ENCODE measurements at regions not wholly inside any gene's neighbourhood (a gene's known extent, or its start where the extent isn't known, plus 50 kb on each side); places are given as distances from the start of the nearest gene placed in this dataset.

DNA sequence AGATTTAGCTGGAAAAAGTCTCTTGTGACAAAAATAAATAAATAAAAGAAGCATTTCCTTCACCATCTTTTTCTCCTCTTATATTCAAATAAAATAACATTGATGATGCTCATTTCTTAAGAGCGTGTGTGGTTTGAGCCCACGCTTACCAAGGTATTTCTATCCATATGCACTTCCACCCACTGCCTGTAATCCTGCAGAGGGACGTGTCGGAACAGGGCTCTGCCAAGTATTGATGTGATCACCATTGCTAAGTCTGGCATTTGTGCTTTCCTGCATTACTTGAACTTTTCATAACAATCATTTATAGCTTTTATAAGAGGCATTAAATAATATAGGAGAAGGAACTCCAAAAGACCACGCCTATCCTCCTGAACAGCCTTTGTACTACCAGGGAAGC, 107.6 kb downstream of the SHANK2 start:
- no peak for DNase-seq (ENCODE audit: extremely low read depth, low read depth)
- TF ChIP-seq, protein P1, sequence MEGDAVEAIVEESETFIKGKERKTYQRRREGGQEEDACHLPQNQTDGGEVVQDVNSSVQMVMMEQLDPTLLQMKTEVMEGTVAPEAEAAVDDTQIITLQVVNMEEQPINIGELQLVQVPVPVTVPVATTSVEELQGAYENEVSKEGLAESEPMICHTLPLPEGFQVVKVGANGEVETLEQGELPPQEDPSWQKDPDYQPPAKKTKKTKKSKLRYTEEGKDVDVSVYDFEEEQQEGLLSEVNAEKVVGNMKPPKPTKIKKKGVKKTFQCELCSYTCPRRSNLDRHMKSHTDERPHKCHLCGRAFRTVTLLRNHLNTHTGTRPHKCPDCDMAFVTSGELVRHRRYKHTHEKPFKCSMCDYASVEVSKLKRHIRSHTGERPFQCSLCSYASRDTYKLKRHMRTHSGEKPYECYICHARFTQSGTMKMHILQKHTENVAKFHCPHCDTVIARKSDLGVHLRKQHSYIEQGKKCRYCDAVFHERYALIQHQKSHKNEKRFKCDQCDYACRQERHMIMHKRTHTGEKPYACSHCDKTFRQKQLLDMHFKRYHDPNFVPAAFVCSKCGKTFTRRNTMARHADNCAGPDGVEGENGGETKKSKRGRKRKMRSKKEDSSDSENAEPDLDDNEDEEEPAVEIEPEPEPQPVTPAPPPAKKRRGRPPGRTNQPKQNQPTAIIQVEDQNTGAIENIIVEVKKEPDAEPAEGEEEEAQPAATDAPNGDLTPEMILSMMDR (IDR thresholded peaks at IDR 0.05; ENCODE audit: low read depth, low read length), result no peak

GRCh38 chr11:71144010-71144409, 108.4 kb downstream of the SHANK2 start:
- DNase-seq (ENCODE audit: extremely low read depth, low read depth), result no peak
- TF ChIP-seq, protein P1 (IDR thresholded peaks at IDR 0.05; ENCODE audit: low read depth, low read length), result no peak

DNA sequence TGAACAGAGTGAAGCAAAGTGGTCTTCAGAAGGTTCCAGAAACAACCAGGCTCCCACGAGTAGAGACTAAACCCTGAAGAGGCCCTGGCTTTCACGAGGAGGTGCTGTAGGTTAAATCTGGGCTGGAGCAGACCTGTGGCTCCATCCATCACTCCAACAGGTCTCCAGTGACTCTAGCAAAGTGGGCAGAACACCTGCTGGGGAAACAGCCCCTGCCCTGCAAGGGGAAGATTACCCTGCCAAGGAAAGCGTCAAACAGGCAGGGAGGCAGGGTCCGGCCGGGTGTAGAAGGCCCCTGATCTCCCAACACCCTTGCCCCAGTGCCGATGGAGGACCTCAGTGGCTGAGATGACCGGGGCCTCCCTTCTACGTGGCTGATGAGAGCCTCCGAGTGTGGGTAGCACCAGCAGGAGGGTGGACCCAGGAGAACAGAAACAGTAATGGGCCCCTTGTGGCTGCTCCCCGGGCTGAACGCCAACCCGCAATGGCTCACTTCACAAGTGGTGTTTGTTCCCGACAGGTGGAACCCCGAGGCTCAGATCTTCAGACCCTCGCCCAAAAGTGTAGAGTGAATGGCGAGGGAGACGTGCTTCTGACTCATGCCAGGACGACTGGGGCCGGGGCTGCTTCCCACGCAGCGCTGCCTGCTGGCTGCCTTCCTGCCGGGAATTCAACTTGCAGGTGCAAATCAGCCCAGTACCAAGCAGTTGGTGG, 112.0 kb downstream of the SHANK2 start:
- TF ChIP-seq, protein P1 (IDR thresholded peaks at IDR 0.05; ENCODE audit: low read depth, low read length), result no peak
- no peak for DNase-seq (ENCODE audit: extremely low read depth, low read depth)

GRCh38 chr11:71139516-71140205, 112.7 kb downstream of the SHANK2 start:
- TF ChIP-seq, protein P1 (IDR thresholded peaks at IDR 0.05; ENCODE audit: low read depth, low read length), result no peak
- no peak for DNase-seq (ENCODE audit: extremely low read depth, low read depth)

DNA sequence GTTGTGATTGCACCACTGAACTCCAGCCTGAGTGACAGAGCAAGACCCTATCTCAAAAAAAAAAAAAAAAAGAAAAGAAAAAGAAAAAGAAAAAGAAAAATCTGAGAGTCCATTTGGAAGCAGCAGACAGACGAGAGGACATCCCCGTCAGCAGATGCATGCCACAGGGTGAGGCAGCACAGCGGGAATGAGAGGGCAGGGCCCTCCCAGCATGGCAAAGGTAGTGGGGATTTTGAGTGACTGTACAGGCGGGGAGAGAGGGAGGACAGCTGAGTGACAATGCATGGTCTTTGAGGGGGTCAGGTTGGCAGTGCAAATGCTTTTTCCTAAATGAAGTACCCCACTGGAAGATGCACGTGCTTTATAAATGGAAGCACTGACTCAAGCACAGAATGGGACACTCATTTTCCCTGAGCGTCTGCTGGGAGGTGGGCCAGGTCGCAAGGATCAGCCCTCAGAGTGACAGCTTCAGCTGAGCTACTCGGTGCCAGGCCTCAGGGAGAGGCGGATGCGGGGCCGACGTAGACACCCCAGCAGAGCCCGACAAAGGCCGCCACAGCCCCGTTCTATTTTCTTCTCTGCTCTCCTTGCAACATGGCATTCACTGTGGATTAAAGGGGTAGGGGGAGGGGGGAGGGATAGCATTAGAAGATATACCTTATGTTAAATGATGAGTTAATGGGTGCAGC, 113.5 kb downstream of the SHANK2 start:
- DNase-seq (ENCODE audit: extremely low read depth, low read depth), result no peak
- TF ChIP-seq, protein P1 (IDR thresholded peaks at IDR 0.05; ENCODE audit: low read depth, low read length), result no peak

DNA sequence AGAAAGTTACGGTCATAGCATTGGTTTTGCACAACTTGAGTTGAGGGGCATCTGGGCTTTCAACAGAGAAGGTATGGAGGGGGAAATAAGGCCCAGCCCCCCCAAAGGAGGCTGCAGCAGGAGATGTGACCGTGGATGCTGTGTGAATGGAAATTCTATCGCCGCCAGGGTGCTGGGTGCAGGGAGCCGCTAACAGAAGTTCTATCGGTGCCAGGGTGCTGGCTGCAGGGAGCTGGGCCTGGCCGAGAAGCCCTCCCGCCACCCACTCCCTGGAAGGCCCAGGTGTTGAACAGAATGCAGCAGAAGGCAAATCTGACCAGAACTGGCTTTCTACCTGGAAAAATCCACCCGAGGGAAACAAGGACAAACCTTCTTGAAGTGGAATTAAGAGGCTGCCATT, 115.0 kb downstream of the SHANK2 start:
- no peak for DNase-seq (ENCODE audit: extremely low read depth, low read depth)
- TF ChIP-seq, protein P1 (IDR thresholded peaks at IDR 0.05; ENCODE audit: low read depth, low read length), result no peak

Measured in AG09319 (cell line).